Activated T-cell treated with anti-CD3 and anti-CD28 coated beads, Interleukin-2, amount 50 U/mL, for 1 hour (primary cell): ENCODE measurements at regions not wholly inside any gene's neighbourhood (a gene's known extent, or its start where the extent isn't known, plus 50 kb on each side); places are given as distances from the start of the nearest gene placed in this dataset.
"Not testable (repeated sequence)": the region's sequence is repeated elsewhere in the genome, so short reads cannot be mapped to it uniquely, and the experiment has no call there.

Experiments used
- DNase-seq: peaks from one replicate; pipeline ENCODE4 v3.0.0-alpha.2; 2020

DNA sequence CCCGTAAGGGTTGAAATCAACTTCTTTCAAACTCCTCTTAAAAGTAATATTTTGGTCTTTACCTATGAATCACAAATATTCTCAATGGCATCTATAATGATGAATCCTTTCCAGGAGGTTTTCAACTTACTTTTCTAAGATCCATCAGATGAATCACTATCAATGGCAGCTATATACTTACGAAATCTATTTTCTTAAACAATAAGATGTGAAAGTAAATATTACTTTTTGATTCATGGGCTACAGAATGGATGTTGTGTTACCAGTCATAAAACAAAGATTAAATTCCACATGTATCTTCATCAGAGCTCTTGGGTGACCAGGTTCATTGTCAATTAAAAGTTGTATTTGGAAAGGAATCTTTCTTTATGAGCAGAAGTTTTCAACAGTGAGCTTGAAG lies 1877.7 kb upstream of the ACO1 start:
- DNase-seq, result no peak

DNA sequence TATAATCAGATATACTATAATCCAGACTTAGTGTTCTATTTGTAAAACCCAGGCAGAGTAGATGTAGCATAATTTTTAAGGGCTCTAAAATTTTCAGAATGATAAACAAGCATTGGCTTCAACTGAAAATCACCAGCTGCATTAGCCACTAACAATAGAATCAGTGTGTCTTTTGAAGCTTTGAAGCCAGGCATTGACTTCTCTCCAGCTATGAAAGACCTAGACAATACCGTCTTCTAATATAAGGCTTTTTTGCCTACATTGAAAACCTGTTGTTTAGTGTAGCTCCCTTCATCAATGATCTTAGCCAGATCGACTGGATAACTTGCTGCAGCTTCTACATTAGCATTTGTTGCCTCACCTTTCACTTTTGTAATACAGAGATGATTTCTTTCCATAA lies 1877.3 kb upstream of the ACO1 start:
- DNase-seq, result no peak

DNA sequence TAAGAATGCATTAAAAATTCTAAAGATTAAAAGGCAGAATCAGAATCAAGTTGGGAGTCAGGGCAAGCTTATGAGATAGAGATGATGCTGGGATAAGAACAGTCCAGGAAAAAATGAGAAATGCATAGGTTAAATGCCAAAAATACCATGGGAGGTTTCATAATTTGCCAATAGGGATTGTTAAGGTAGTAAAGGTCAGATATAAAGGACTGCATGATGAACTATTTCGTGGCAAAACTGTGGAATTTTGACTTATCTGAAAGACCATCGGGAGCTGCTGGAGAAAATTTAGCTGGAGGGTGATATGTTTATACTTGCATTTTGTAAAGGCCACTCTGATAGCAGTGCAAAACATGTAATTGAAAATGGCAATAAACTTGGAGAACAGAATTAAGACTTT lies 1872.8 kb upstream of the ACO1 start:
- no peak for DNase-seq

DNA sequence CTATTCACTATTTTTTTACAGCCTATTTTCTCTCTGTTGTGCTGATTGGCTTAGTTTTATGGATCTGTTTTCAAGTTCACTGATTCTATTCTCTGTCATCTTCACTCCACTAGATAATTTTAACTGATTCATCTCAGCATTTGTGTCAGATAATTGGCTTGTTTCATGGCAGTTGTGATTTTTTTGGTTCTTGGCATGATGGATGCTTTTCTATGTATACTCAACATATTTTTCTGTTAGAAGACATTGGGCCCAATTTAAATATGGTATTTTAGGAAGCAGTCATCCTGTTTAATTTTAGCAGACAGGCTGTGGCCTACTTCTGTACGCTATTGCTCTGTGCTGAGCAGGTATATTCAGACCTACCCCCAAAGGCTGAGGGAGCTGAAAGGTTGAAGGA lies 1865.3 kb upstream of the ACO1 start:
- DNase-seq, result no peak

DNA sequence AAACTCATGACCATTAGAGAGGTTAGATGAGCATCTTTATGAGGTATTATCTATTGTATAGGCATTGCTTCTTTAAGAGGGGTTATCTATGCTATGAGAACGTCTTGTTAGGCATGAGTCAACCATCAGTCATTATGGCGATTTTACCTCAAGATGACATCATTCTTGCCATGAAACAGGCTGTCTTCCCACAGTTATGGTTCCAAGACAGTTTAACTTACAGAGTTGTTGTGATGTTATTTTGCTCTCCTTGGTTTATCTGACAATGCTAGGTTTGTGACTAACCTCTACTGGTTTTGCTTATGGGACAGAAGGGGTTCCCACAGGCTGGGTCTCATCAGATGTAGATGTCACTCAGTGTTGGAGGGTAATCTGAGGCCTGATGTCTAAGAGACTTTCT lies 1864.7 kb upstream of the ACO1 start:
- no peak for DNase-seq

- DNase-seq, result no peak
Measured at GRCh38 chr9:30522061-30522460, 1862.4 kb upstream of the ACO1 start.

DNA sequence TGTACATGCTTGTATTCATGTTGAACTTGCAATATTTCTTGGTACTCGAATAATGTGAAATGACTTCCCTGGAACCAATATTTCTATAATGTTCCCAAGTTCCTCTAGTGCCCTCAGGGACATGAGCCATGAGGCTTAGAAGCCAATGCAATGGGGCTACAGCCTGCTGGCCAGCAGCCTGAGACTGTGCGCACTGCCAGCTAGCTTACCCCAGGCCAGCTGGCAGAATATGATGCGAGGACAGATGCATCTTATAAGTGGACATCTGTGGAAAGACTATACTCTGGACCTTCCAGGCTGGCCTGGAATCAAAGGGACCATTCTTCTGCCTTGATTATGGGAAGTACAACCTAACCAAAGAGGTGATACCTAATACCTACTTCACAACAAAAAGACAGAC lies 1862.0 kb upstream of the ACO1 start:
- DNase-seq, result no peak

GRCh38 chr9:30524311-30524710 lies 1860.1 kb upstream of the ACO1 start:
- DNase-seq, result no peak

DNA sequence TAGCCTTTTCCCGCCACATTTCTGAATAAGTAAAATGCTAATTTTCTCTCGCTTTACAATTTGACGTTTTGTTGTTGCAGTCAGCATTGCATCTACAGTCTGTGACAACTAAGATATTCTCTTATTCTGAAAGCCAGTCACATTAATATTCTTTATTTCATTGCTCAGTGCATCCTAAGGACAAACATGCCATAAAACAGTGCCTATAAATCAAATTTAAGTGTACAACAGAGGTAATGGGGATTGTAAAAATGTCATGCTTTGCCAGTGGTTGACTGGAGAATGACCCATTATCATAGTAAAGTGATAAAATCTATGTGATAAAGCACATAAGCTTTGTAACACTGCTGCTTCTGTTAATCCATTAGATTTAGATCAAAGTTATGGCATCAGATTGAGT lies 1850.0 kb upstream of the ACO1 start:
- no peak for DNase-seq

- no peak for DNase-seq
Measured at GRCh38 chr9:30534896-30535295, 1849.5 kb upstream of the ACO1 start.

DNA sequence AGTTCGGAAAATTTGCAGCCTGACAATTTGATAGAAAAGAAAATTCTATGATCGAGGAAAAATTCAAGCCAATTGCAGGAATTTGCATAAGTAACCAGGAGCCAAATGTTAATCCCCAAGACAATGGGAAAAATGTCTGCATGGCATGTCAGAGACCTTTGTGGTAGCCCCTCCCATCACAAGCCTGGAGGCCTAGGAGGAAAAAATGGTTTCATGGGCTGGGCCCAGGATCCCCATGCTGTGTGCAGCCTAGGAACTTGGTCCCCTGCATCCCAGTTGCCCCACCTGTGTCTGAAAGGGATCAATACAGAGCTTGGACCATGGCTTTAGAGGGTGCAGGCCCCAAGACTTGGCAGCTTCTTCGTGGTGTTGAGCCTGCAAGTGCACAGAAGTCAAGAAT lies 1847.9 kb upstream of the ACO1 start:
- no peak for DNase-seq

DNA sequence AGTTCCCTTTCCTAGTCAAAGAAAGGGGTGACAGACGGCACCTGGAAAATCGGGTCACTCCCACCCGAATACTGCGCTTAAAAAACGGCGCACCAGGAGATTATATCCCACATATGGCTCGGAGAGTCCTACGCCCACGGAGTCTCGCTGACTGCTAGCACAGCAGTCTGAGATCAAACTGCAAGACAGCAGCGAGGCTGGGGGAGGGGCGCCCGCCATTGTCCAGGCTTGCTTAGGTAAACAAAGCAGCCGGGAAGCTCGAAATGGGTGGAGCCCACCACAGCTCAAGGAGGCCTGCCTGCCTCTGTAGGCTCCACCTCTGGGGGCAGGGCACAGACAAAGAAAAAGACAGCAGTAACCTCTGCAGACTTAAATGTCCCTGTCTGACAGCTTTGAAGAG lies 1844.7 kb upstream of the ACO1 start:
- not testable (repeated sequence) for DNase-seq

DNA sequence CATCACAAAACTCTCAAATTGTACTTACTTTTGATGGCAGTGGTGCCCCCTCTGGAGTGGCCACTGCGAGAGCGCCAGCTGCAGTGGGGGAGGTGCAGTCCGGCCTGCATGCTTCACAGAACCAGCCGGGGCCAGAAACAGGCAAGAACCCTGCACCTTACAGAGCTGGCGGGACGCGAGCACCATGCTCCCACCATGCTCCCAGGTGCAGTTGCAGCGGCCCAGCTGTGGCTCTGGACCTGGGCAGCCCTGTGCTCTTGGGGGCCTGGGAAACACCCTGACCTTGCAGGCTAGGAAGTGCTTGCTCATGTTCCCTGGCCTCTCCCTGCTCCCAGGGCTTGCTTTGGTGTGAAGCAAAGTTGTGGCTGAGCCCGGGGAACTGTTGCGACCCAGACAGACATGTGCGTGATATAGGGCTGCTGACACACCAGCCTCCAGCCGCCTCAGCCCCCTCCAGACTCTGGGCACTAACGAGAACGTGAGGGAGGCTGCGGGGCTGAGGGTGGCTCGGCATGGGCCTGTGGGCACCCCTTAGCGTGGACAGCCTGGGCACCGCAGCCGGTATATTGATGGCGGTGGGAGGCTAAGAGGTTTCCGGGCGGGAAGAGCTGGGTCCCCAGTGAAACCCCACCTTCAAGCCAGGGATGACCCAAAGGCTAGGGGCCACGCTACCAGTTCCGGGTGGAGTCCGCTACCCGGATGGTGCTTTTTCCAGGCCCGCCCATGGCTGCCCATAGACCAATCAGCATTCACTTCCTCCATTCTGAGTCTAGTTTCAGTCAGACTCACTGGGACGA lies 1809.9 kb upstream of the ACO1 start:
- DNase-seq, result no peak

GRCh38 chr9:30575218-30575617 lies 1809.2 kb upstream of the ACO1 start:
- no peak for DNase-seq

DNA sequence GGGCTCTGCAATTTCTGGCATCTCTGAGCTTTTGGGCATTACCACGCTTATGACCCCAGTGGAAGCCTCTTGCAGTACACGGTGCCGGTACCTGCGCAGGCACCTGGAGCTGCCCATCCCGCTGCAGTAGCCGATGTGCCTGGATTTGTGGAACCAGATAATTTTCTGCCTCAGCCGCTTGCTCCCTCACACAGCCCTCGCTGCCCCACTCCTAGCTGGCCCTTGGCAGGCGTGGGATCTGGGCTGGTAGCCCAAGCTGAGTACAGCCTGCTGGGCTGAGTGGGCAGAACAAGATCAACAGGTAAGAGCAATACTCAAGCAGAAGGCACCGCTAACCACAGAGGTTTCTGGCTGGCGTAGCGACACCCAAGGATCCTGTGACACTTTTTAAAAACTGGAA lies 1808.8 kb upstream of the ACO1 start:
- DNase-seq, result no peak

- DNase-seq, result no peak
Measured at GRCh38 chr9:30579810-30580209, 1804.6 kb upstream of the ACO1 start.

DNA sequence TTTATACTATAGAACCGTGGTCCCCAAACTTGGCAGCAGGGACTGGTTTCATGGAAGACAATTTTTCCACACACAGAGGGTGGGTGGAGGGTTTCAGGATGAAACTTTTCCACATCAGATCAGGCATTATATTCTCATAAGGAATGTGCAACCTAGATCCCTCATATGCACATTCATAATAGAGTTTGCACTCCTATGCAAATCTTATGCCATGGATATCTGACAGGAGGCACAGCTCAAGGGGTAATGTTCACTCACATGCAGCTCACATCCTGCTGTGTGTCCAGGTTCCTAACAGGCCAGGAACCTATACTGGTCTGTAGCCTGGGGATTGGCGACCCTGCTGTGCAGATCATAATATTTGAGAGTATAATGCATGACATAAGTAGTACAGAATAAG lies 1802.2 kb upstream of the ACO1 start:
- DNase-seq, result no peak

DNA sequence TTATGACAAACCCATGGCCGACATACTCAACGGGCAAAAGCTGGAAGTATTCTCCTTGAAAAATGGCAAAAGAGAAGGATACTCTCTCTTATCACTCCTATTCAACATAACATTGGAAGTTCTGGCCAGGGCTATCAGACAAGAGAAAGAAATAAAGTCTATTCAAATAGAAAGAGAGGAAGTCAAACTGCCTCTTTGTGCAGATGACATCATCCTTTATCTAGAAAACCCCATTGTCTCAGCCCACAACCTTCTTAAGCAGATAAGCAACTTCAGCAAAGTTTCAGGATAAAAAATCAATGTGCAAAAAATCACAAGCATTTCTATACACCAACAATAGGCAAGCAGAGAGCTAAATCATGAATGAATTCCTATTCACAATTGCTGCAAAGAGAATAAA lies 1799.9 kb upstream of the ACO1 start:
- no peak for DNase-seq

DNA sequence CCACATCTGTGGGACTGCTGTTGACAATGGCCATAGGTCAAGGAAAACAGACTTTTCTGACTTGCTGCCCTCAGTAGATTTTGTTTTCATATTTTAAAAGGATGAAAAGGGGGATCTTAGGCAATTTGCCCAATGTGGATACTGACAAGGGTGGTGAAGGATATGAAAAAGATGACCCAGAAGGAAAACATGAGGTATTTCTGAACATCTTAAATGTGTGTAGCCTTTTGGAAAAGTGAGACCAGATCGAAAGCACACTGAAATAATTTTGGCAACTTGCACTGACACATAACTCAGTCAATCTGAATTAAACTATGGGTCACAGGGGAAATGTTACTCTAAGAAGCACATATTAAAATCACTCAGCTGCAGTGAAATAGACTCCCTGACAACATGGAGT lies 1793.0 kb upstream of the ACO1 start:
- DNase-seq, result no peak

DNA sequence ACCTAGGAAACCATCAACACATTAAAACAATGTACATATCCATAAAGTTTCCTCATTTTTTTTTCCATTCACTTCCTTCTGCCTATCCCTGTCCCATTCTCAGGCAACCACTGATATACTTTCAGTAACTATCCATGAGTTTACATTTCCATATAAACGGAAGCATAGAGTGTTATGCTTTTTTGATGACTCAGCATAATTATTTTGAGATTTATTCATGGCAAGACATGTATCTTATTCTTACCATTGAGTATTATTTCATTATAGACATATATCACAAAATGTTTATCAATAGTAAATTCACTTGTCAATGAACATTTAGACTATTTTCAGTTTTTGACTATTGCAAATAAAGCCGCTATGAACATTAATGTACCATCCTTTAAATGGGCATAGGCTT lies 1786.8 kb upstream of the ACO1 start:
- no peak for DNase-seq

GRCh38 chr9:30605936-30606335 lies 1778.5 kb upstream of the ACO1 start:
- DNase-seq, result no peak

DNA sequence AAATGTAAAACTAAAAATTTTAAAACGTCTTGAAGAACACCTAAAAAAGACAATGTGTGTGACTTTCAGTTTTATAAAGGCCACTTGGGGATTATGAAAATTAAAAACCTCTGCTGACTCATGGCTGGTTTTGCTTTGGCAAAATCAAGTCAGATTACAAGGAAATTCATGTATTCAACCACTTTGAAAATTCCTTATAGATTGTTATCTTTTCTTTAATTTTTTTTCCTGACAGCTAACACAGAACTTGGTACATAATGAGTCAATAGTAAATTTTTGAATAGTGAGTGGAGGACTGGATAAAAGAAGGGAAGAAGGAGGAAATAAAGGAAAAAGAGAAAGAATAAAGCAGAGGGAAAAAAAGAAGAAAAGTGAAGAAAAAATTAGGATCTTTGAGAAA lies 1774.7 kb upstream of the ACO1 start:
- no peak for DNase-seq

GRCh38 chr9:30616782-30617181 lies 1767.7 kb upstream of the ACO1 start:
- not testable (repeated sequence) for DNase-seq

- no peak for DNase-seq
Measured at GRCh38 chr9:30622561-30622960, 1761.9 kb upstream of the ACO1 start.

DNA sequence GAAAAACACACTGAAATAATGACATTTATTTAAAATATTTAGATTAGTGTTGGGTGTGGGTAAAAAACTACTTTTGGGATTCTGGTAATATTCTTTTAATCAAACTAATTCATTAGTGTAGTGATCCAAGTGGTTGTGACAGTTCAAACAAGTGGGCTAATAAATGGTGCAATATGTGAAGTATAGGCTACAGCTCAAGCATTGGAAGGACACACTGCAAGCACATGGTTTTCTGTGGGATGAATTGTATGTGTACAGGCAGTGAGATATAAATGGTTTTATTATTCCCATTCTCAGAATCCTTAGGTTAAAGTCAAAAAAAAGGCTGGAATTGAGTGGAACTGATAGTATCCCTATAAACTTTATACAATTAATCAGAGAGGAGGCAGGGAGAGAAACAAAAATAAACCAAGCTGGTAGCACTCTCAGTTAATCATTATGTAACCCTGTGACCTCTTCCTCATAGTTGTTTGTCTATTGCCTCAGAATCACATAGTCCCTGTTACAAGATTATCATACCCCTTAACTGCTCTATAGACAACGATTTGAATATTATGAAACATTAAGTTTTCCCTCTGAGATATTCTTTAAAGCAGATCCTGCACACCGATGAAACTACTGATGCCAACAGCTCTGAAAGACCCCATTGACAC lies 1755.4 kb upstream of the ACO1 start:
- no peak for DNase-seq
